Cardiac muscle cell (in vitro differentiated cells and primary cell): ENCODE measurements at regions not wholly inside any gene's neighbourhood (a gene's known extent, or its start where the extent isn't known, plus 50 kb on each side); places are given as distances from the start of the nearest gene placed in this dataset.

ENCODE experiments used
- DNase-seq, 2 donors: peaks; one replicate each; pipeline versions ENCODE4 v3.0.0 to v3.0.0-alpha.2; 2010 to 2017; ENCODE audit warnings: low read depth in 1 of 2, low spot score in 1 of 2
- H3K27ac ChIP-seq: fragments of 200-600 bp; sonication (generic); 2 replicates; pipeline ENCODE4 v1.5.1; 2016
- H3K27me3 ChIP-seq: fragments of 200-600 bp; sonication (generic); 2 replicates; pipeline ENCODE4 v1.6.0; 2016; ENCODE audit warnings: control low read depth
- H3K36me3 ChIP-seq: fragments of 200-600 bp; sonication (generic); 2 replicates; pipeline ENCODE4 v1.5.1; 2016; ENCODE audit warnings: control low read depth
- H3K4me1 ChIP-seq: fragments of 200-600 bp; sonication (generic); 2 replicates; pipeline ENCODE4 v1.8.1; 2017; ENCODE audit warnings: low read depth, mild to moderate bottlenecking, mixed run types
- H3K4me3 ChIP-seq: fragments of 200-600 bp; sonication (generic); 2 replicates; pipeline ENCODE4 v1.5.1; 2016; ENCODE audit warnings: mild to moderate bottlenecking
- H3K9me3 ChIP-seq: fragments of 200-600 bp; sonication (generic); 2 replicates; pipeline ENCODE4 v1.5.1; 2017; ENCODE audit warnings: low read depth, mild to moderate bottlenecking, control low read depth
- CTCF ChIP-seq: IDR thresholded peaks from 2 replicates; pipeline ENCODE4 v1.5.1; 2012; ENCODE audit warnings: low read depth, mild to moderate bottlenecking, low read length

- no peak overlapping the region for H3K27ac ChIP-seq
- TF ChIP-seq CTCF: no peak
- H3K36me3 ChIP-seq: peaks cover 6% of the 10 kb centered on the region
- no peaks in the 10 kb centered on the region for H3K4me1 ChIP-seq
- H3K4me3 ChIP-seq: no peak overlapping the region
- no peak for DNase-seq
- no peaks in the 10 kb centered on the region for H3K27me3 ChIP-seq
- no peaks in the 10 kb centered on the region for H3K9me3 ChIP-seq
These were observed 165.7 kb downstream of the OR13H1 start for GRCh38 chrX:131709553-131709952.

- H3K27me3 ChIP-seq: no peaks in the 10 kb centered on the region
- TF ChIP-seq CTCF: no peak
- no peak overlapping the region for H3K27ac ChIP-seq
- H3K4me1 ChIP-seq: no peaks in the 10 kb centered on the region
- no peak overlapping the region for H3K4me3 ChIP-seq
- DNase-seq: no peak
- H3K9me3 ChIP-seq: no peaks in the 10 kb centered on the region
- H3K36me3 ChIP-seq: peaks cover 6% of the 10 kb centered on the region
These were observed 167.6 kb downstream of the OR13H1 start for GRCh38 chrX:131711478-131711867.

GRCh38 chrX:131723646-131724045 is 179.8 kb downstream of the OR13H1 start:
- no peaks in the 10 kb centered on the region for H3K9me3 ChIP-seq
- H3K27me3 ChIP-seq: no peaks in the 10 kb centered on the region
- peaks cover 4% of the 10 kb centered on the region for H3K36me3 ChIP-seq
- no peak for TF ChIP-seq CTCF
- no peak overlapping the region for H3K27ac ChIP-seq
- DNase-seq: peak in 1 of 2 donors; percentile 9
- no peaks in the 10 kb centered on the region for H3K4me1 ChIP-seq
- H3K4me3 ChIP-seq: no peak overlapping the region

GRCh38 chrX:131724292-131724691 is 180.4 kb downstream of the OR13H1 start:
- H3K27ac ChIP-seq: no peak overlapping the region
- H3K4me1 ChIP-seq: no peaks in the 10 kb centered on the region
- no peaks in the 10 kb centered on the region for H3K9me3 ChIP-seq
- no peak for DNase-seq
- no peak overlapping the region for H3K4me3 ChIP-seq
- H3K36me3 ChIP-seq: peaks cover 4% of the 10 kb centered on the region
- TF ChIP-seq CTCF: no peak
- H3K27me3 ChIP-seq: no peaks in the 10 kb centered on the region

- Histone ChIP-seq H3K27me3 (no peaks in the 10 kb centered on the region), H3K9me3 (no peaks in the 10 kb centered on the region), H3K4me3 (no peak overlapping the region), H3K27ac (no peak overlapping the region), H3K4me1 (no peaks in the 10 kb centered on the region), H3K36me3 (no peaks in the 10 kb centered on the region)
- DNase-seq: no peak
- no peak for TF ChIP-seq CTCF
These were observed 181.3 kb downstream of the OR13H1 start for GRCh38 chrX:131725001-131725654.
